Keratinocyte (primary cell): ENCODE measurements at regions not wholly inside any gene's neighbourhood (a gene's known extent, or its start where the extent isn't known, plus 50 kb on each side); places are given as distances from the start of the nearest gene placed in this dataset.
"Not testable (repeated sequence)": the region's sequence is repeated elsewhere in the genome, so short reads cannot be mapped to it uniquely, and the experiment has no call there.

ENCODE experiments used
- DNase-seq: peaks from one replicate; pipeline ENCODE4 v3.0.0-alpha.2; 2011; ENCODE audit warnings: low read depth, missing footprints, low spot score
- FAIRE-seq: peaks from 2 replicates; lab custom pipeline; 2011; peaks lifted over from hg19 to GRCh38; lab: Jason Lieb, UNC
- H2AFZ ChIP-seq: 2 replicates; pipeline ENCODE4 v1.6.0; 2012; ENCODE audit warnings: low read length, control low read depth, inconsistent platforms; ENCODE audit not compliant: control insufficient read depth
- H3K27ac ChIP-seq: 2 replicates; pipeline ENCODE4 v1.5.1; 2011; ENCODE audit warnings: low read length; ENCODE audit not compliant: control insufficient read depth, insufficient read depth
- H3K27me3 ChIP-seq: 3 replicates; pipeline ENCODE4 v1.6.0; 2011; ENCODE audit warnings: low read length; ENCODE audit not compliant: control insufficient read depth, insufficient read depth; ENCODE audit errors: extremely low read depth
- H3K36me3 ChIP-seq, 2 experiments: 2 replicates in 1 of 2; 3 replicates in 1 of 2; pipeline ENCODE4 v1.5.1; 2011; ENCODE audit warnings: low read length in 2 of 2, mild to moderate bottlenecking in 1 of 2; ENCODE audit not compliant: control insufficient read depth in 2 of 2, insufficient read depth in 2 of 2; ENCODE audit errors: extremely low read depth in 1 of 2
- H3K4me1 ChIP-seq: 3 replicates; pipeline ENCODE4 v1.5.1; 2011; ENCODE audit warnings: low read length; ENCODE audit not compliant: control insufficient read depth, insufficient read depth; ENCODE audit errors: extremely low read depth
- H3K4me2 ChIP-seq: 3 replicates; pipeline ENCODE4 v1.6.0; 2011; ENCODE audit warnings: low read depth, low read length; ENCODE audit not compliant: control insufficient read depth, insufficient read depth; ENCODE audit errors: extremely low read depth
- H3K4me3 ChIP-seq, 3 experiments: fragments of 200-600 bp in 1 of 3; sonication (generic) in 1 of 3; 2 replicates in 2 of 3; 3 replicates in 1 of 3; pipeline ENCODE4 v1.5.1; 2011 to 2016; ENCODE audit warnings: low read length in 3 of 3, mild to moderate bottlenecking in 3 of 3, control low read depth in 2 of 3, inconsistent platforms in 1 of 3, low read depth in 1 of 3, mixed read lengths in 1 of 3, mixed run types in 1 of 3, moderate library complexity in 1 of 3; ENCODE audit not compliant: control insufficient read depth in 2 of 3, insufficient read depth in 2 of 3; ENCODE audit errors: extremely low read depth in 1 of 3
- H3K79me2 ChIP-seq: 2 replicates; pipeline ENCODE4 v1.6.0; 2012; ENCODE audit warnings: low read length; ENCODE audit not compliant: control insufficient read depth, insufficient read depth
- H3K9ac ChIP-seq: 3 replicates; pipeline ENCODE4 v1.6.0; 2011; ENCODE audit warnings: low read length; ENCODE audit not compliant: control insufficient read depth, insufficient read depth; ENCODE audit errors: extremely low read depth
- H3K9me1 ChIP-seq: 3 replicates; pipeline ENCODE4 v1.6.0; 2011; ENCODE audit warnings: low read length; ENCODE audit not compliant: control insufficient read depth, insufficient read depth; ENCODE audit errors: extremely low read depth
- H3K9me3 ChIP-seq: 2 replicates; pipeline ENCODE4 v1.5.1; 2012; ENCODE audit warnings: low read depth, low read length; ENCODE audit not compliant: control insufficient read depth
- H4K20me1 ChIP-seq: 3 replicates; pipeline ENCODE4 v1.6.0; 2011; ENCODE audit warnings: low read length; ENCODE audit not compliant: control insufficient read depth, insufficient read depth; ENCODE audit errors: extremely low read depth
- EZH2 ChIP-seq: IDR thresholded peaks from one replicate; pipeline ENCODE4 v1.6.1; 2012; ENCODE audit warnings: inconsistent platforms, mild to moderate bottlenecking, low read length, moderate library complexity
- dilution Hi-C: fragments of 300-500 bp; cut with MboI; formaldehyde crosslinking; loops from one replicate; pipeline ENCODE4 v1.7.0; 2020; ENCODE audit warnings: low sequenced_read_pairs; ENCODE audit not compliant: extremely low pct_ligation_motif_present
- TF ChIP-seq, protein P1 (sequence below), 3 experiments: IDR thresholded peaks in 1 of 3; conservative IDR thresholded peaks in 1 of 3; optimal IDR thresholded peaks in 1 of 3; 2 replicates in 2 of 3; 3 replicates in 1 of 3; pipeline versions ENCODE3 to v1.5.1; 2011; ENCODE audit warnings: low read length in 3 of 3, mild to moderate bottlenecking in 3 of 3, moderate library complexity in 2 of 3, control low read depth in 1 of 3, inconsistent platforms in 1 of 3; ENCODE audit not compliant: insufficient read depth in 2 of 3; ENCODE audit errors: extremely low read depth in 1 of 3

DNA sequence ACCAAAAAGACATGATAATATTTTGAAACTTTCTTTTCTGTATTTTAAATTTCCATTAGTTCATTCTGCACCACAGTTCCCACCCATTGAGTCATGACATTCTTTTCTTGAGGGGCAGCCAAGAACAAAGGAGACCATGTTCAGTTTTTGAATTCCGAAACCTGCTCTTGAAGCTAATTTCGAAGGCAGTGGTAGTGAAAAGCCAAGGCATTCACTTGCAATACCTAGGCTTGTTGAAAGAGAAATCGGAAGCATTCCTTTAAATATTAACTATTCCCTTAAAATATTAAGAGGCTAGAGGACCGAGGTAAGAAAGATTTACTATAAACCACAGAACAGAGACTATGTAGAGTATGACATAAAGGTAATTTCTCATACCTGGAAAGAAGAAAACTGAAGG lies 256.3 kb downstream of the ADGRL2 start:
- no peak for TF ChIP-seq EZH2
- TF ChIP-seq, protein P1, sequence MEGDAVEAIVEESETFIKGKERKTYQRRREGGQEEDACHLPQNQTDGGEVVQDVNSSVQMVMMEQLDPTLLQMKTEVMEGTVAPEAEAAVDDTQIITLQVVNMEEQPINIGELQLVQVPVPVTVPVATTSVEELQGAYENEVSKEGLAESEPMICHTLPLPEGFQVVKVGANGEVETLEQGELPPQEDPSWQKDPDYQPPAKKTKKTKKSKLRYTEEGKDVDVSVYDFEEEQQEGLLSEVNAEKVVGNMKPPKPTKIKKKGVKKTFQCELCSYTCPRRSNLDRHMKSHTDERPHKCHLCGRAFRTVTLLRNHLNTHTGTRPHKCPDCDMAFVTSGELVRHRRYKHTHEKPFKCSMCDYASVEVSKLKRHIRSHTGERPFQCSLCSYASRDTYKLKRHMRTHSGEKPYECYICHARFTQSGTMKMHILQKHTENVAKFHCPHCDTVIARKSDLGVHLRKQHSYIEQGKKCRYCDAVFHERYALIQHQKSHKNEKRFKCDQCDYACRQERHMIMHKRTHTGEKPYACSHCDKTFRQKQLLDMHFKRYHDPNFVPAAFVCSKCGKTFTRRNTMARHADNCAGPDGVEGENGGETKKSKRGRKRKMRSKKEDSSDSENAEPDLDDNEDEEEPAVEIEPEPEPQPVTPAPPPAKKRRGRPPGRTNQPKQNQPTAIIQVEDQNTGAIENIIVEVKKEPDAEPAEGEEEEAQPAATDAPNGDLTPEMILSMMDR (optimal IDR thresholded peaks at IDR 0.05 in 1 of 3, IDR thresholded peaks at IDR 0.05 in 1 of 3, conservative IDR thresholded peaks at IDR 0.05 in 1 of 3; ENCODE audit: extremely low read depth in 1 of 3, insufficient read depth in 2 of 3, low read length in 3 of 3) = no peak
- Histone ChIP-seq H2AFZ (no peak overlapping the region), H4K20me1 (no peaks in the 10 kb centered on the region), H3K27me3 (no peaks in the 10 kb centered on the region), H3K9me3 (no peaks in the 10 kb centered on the region), H3K36me3 (no peaks in the 10 kb centered on the region), H3K9ac (no peak overlapping the region), H3K9me1 (no peaks in the 10 kb centered on the region), H3K4me3 (no peak overlapping the region), H3K27ac (no peak overlapping the region), H3K4me2 (no peak overlapping the region), H3K79me2 (no peaks in the 10 kb centered on the region), H3K4me1 (no peaks in the 10 kb centered on the region)
- no peak for FAIRE-seq
- dilution Hi-C loops = no loop called here
- DNase-seq = no peak

DNA sequence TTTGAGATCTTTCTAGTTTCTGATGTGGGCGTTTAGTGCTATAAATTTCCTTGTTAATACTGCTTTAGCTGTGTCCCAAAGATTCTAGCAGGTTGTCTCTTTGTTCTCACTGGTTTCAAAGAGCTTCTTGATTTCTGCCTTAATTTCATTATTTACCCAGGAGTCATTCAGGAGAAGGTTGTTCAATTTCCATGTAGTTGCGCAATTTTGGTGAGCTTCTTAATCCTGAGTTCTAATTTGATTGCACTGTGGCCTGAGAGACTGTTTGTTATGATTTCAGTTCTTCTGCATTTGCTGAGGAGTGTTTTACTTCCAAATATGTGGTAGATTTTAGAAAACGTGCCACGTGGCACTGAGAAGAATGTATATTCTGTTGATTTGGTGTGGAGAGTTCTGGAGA lies 254.6 kb downstream of the ADGRL2 start:
- H3K4me1 ChIP-seq, H2AFZ ChIP-seq, H3K9me1 ChIP-seq, H3K79me2 ChIP-seq, H3K27me3 ChIP-seq, H3K9me3 ChIP-seq, H3K4me2 ChIP-seq, H3K27ac ChIP-seq, H3K4me3 ChIP-seq, H3K36me3 ChIP-seq, dilution Hi-C loops, FAIRE-seq, H3K9ac ChIP-seq, H4K20me1 ChIP-seq, DNase-seq: not testable (repeated sequence)

DNA sequence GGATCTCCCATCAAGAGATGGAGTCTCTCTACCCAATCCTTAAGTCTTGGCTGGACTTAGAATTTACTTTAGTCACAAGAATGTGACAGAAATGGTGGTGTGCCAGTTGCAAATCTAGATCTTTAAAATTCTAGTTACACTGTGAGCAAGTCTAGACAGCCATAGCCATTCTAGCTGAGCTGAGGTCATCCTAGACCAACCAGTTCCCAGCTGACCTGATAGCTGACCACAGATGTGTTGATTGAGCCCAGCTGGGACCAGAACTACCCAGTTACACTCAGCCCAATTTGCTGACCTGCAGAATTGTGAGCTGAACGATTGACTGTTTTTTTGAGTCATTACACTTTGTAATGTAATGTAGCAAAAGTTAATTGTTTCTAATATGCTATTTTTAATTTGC lies 251.8 kb downstream of the ADGRL2 start:
- TF ChIP-seq EZH2 = no peak
- TF ChIP-seq, protein P1 (optimal IDR thresholded peaks at IDR 0.05 in 1 of 3, IDR thresholded peaks at IDR 0.05 in 1 of 3, conservative IDR thresholded peaks at IDR 0.05 in 1 of 3; ENCODE audit: extremely low read depth in 1 of 3, insufficient read depth in 2 of 3, low read length in 3 of 3) = no peak
- Histone ChIP-seq H3K9me3 (no peaks in the 10 kb centered on the region), H2AFZ (no peak overlapping the region), H4K20me1 (no peaks in the 10 kb centered on the region), H3K36me3 (no peaks in the 10 kb centered on the region), H3K9me1 (no peaks in the 10 kb centered on the region), H3K9ac (no peak overlapping the region), H3K4me3 (no peak overlapping the region), H3K4me2 (no peak overlapping the region), H3K4me1 (no peaks in the 10 kb centered on the region), H3K27me3 (no peaks in the 10 kb centered on the region), H3K27ac (no peak overlapping the region), H3K79me2 (no peaks in the 10 kb centered on the region)
- no peak for DNase-seq
- no peak for FAIRE-seq
- dilution Hi-C loops = no loop called here
